ENCODE measurements at regions not wholly inside any gene's neighbourhood (a gene's known extent, or its start where the extent isn't known, plus 50 kb on each side); places are given as distances from the start of the nearest gene placed in this dataset.

DNA sequence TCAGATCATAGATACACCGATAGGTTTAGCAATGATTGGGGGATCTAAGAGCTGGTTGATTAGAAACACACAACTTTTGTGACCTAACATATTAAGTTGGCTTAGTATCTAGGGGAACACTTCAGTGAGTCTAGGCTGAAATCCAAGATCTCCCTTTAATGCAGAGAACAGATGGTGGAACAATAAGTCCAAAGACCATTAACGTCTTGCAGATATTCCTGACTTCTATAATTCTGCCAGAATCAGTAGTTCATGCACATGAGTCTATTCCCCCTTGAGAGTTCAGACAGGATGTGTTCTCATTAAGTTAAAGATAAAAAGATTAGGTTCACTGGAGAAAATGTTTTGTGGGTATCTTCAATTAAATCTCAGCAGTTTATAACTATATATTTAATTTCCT is 506.5 kb downstream of the TSN start:
- Mint-ChIP-seq H3K4me1 (no peaks in the 10 kb centered on the region), H3K9me3 (no peaks in the 10 kb centered on the region), H3K27me3 (no peaks in the 10 kb centered on the region), H3K4me3 (no peak overlapping the region), H3K27ac (no peak overlapping the region)
- DNase-seq: no peak
- no peak for ATAC-seq

DNA sequence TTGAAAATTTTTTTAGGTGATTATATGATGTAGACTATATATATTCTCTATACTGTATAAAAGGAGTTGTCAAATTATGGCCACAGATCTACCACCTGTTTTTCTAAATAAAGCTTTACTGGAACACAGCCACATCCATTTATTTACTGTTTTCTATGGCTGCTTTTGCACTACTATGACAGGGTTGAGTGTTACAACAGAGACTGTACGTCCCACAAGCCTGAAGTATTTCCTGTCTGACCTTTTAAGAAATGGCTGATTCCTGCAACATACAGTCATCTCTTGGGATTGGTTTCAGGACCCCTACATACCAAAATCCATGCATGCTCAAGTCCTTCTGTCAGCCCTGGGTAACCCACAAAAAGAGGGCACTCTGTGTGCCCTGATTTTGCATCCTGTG is 508.3 kb downstream of the TSN start:
- Mint-ChIP-seq H3K27ac (no peak overlapping the region), H3K4me3 (no peak overlapping the region), H3K4me1 (no peaks in the 10 kb centered on the region), H3K9me3 (no peaks in the 10 kb centered on the region), H3K27me3 (no peaks in the 10 kb centered on the region)
- DNase-seq (no peak), ATAC-seq (no peak)

DNA sequence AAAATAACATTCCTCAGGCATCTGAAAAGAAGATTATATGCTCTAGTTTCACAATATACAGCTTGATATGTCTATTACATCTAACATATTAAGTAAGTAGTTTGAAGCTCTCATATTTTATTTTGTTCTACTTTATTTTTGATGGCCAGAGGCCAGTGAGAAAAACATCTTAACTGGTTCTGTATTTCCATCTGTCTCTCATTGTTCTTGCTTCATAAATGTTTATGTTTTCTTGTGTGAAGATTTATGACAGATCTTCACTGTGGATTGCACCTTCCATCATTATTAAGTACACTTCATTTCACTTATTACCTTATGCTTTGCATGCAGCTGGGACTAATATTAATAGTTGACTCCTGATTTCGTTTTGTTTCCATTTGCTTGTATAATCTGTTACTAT is 511.2 kb downstream of the TSN start:
- no peak for ATAC-seq
- Mint-ChIP-seq H3K4me1 (no peaks in the 10 kb centered on the region), H3K9me3 (no peaks in the 10 kb centered on the region), H3K27ac (no peak overlapping the region), H3K27me3 (no peaks in the 10 kb centered on the region), H3K4me3 (no peak overlapping the region)
- no peak for DNase-seq

DNA sequence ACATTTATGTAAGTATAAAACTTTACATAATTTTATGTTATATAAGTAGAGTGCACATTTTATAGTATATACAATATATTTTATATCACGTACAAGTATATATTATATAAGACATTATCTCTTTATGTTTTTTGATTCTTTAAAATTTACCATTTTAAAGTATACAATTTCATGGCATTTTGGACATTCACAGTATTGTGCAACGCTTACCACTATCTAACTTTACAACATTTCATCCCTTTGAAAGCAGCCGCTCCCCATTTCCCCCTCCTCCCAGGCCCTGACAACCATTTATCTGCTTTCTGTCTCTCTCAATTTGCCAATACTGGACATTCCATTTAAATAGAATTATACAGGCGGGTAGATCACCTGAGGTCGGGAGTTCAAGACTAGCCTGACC is 512.5 kb downstream of the TSN start:
- ATAC-seq (no peak), DNase-seq (no peak)
- no peak overlapping the region for H3K27ac Mint-ChIP-seq
- H3K27me3 Mint-ChIP-seq: no peaks in the 10 kb centered on the region
- H3K9me3 Mint-ChIP-seq: no peaks in the 10 kb centered on the region
- no peak overlapping the region for H3K4me3 Mint-ChIP-seq
- no peaks in the 10 kb centered on the region for H3K4me1 Mint-ChIP-seq

DNA sequence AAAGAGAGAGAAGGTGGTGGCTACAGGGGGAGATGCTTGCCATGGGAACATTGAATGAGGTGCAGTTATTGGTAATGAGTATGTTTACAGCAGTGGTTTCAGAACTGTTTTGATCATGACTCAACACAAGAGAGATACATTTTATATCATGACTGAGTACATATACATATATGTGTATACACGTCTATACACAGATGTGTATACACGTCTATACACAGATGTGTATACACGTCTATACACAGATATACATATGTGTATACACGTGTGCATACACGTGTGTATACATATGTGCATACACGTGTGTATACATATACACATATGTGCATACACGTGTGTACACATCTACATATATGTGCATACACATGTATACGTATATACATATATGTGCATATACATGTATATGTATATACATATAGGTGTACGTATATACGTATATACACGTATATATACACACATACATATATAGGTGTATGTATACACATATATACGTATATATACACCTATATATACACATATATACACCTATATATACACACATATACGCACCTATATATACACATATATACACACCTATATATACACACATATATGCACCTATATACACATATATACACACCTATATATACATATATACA is 518.5 kb downstream of the TSN start:
- Mint-ChIP-seq H3K4me3 (no peak overlapping the region), H3K27me3 (no peaks in the 10 kb centered on the region), H3K9me3 (peaks cover 0 to 7% of the 10 kb centered on the region in 2 donors), H3K4me1 (no peaks in the 10 kb centered on the region), H3K27ac (no peak overlapping the region)
- no peak for DNase-seq
- no peak for ATAC-seq

DNA sequence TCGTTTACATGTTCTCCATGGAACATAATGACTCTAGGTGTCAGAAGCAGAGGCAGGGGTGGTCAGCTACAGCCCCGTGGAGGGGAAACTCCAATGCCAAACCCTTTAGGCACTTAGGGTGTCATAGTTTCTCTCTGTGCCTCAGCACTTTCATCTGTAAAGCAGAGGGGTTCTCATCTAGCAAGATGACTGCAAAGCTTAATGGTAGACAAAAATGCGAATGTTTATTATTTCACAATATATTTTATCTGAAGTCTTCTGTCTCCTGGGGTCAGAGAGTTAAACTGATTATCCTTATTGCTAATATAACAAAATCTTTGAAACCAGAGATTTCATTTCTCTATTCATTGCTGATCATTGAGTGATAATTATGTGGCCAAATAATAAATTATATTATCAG is 522.5 kb downstream of the TSN start:
- Mint-ChIP-seq H3K4me1 (no peaks in the 10 kb centered on the region), H3K9me3 (peaks cover 5 to 7% of the 10 kb centered on the region in 2 donors), H3K27ac (no peak overlapping the region), H3K27me3 (no peaks in the 10 kb centered on the region), H3K4me3 (no peak overlapping the region)
- DNase-seq (no peak), ATAC-seq (no peak)

DNA sequence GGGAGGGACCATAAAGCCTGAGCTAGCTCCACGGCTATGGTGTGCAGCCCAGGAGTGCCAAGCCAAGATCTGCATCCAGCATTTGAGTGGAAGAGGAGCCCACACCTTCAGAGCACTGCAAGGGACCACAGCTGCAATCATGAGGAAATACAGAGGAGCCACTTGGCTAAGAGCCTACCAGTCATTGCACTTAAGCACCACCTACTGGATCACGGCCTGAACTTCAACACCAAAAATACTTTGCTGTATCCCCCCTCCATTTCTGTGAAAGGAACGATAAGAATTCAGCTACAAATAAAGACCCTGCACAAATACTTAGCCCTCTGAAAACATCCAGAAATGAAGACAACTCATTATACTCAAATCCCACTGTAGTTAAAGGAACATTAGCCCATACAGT is 545.3 kb downstream of the TSN start:
- Mint-ChIP-seq H3K27ac (no peak overlapping the region), H3K4me3 (no peak overlapping the region), H3K9me3 (peaks cover 16 to 35% of the 10 kb centered on the region in 2 donors), H3K4me1 (no peaks in the 10 kb centered on the region), H3K27me3 (no peaks in the 10 kb centered on the region)
- DNase-seq (no peak), ATAC-seq (no peak)

DNA sequence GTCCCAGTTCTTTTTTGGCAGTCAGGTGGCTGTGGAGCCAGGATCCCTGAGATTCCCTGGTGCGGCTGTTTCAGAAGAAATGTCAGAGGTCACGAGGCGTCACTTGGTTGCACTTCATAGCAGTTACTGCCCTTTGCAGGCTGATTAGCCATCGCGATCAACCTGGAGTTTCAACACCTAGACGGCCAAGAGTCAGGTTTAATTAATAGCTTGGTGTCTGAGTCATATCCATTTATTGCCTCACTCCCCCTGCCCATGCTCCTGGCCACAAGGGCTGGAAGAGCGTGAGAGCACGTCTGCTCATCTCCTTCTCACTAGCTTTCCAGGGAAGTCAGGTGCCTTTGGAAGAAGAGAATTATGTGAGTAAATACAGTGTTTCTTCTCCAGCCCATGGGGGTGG is 552.3 kb downstream of the TSN start:
- Mint-ChIP-seq H3K4me1 (no peaks in the 10 kb centered on the region), H3K9me3 (peaks cover 6 to 12% of the 10 kb centered on the region in 2 donors), H3K4me3 (no peak overlapping the region), H3K27me3 (no peaks in the 10 kb centered on the region), H3K27ac (no peak overlapping the region)
- ATAC-seq (no peak), DNase-seq (no peak)

DNA sequence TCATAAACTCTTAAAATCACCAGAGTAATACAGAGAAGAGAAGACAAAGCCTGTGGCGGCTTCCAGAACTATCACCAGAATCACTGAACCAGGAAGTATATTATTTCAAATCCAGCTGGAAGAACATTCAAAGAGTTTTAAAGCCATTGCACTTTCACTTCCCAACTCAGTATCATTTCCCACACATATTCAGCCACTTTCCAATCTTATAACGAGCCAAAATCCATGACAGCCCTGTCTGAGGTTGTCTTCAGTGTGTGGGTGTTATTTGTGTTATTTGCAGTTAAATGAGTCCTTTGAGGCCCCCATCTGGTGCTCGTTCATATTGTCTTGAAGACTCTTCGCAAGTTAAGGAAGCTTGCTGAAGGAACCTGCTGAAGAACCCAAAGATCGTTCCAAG is 559.9 kb downstream of the TSN start:
- ATAC-seq (no peak), DNase-seq (no peak)
- no peak overlapping the region for H3K27ac Mint-ChIP-seq
- no peak overlapping the region for H3K4me3 Mint-ChIP-seq
- no peaks in the 10 kb centered on the region for H3K27me3 Mint-ChIP-seq
- H3K4me1 Mint-ChIP-seq: no peaks in the 10 kb centered on the region
- peaks cover 0 to 9% of the 10 kb centered on the region in 2 donors for H3K9me3 Mint-ChIP-seq

DNA sequence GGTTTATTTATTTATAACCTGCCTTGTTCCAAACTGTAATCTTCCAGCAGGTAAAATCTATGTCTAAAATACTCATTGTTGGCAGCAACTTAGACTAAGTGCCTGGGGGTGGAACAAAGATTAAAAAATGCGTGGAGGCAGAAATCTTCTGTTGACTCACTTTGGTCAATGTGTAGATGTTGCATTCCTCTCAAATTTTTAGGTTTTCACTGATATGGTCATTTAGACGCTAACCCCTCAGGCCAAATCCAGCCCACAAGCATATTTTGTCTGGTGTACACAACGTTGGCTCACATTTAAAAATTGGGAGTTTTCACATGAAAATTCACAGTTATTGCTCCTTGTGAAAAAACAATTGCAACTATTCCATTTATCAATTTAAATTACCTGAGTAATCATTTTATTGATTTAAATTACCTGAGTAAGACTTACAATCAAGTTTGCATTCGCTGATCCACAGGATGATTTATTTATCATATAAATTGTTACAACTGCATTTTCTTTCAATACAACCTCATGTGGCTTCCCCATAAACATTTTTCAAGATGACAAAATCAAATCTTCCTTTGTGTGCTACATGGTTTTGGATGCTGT is 564.2 kb downstream of the TSN start:
- Mint-ChIP-seq H3K4me3 (no peak overlapping the region), H3K27me3 (no peaks in the 10 kb centered on the region), H3K9me3 (peaks cover 0 to 9% of the 10 kb centered on the region in 2 donors), H3K4me1 (no peaks in the 10 kb centered on the region), H3K27ac (no peak overlapping the region)
- DNase-seq: no peak
- no peak for ATAC-seq

DNA sequence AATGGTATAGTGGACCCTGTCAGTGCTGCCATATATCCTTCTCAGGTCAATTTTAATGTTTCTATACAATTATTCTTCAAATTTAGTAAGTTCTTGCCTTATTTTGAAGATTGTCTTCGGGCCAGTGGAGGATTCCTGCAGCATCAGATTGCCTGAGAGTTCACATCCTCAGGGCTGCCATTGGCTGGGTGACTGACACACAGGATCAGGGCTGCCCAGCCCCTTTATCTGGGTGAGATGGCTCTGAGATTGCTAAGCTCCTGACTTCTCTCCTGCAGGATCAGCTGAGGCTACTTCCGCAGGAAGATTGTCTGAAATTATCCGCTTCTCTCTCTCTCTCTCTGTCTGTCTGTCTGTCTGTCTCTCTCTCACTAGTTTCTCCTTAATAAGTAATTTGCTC is 567.4 kb downstream of the TSN start:
- H3K9me3 Mint-ChIP-seq: peaks cover 0 to 4% of the 10 kb centered on the region in 2 donors
- ATAC-seq: no peak
- H3K27ac Mint-ChIP-seq: no peak overlapping the region
- H3K4me3 Mint-ChIP-seq: no peak overlapping the region
- no peaks in the 10 kb centered on the region for H3K27me3 Mint-ChIP-seq
- no peaks in the 10 kb centered on the region for H3K4me1 Mint-ChIP-seq
- DNase-seq: no peak

DNA sequence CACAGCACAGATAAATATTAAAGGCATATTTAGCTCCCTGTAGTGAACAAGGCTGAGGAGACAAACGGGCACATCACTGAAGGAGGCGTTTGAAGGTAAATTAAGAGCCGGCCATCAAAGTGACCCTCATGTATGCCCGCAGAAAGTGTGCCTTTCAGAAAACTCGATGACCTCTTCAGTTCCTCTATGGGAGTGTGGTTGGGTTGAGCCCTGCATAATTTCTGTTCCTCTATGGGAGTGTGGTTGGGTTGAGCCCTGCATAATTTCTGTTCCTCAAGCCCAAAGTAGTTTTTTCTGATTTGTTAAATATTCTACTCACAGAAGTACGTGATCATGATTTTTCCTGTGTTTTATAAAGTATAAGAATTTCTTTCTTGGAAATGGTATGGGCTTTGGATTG is 568.5 kb downstream of the TSN start:
- no peak overlapping the region for H3K4me3 Mint-ChIP-seq
- no peaks in the 10 kb centered on the region for H3K9me3 Mint-ChIP-seq
- DNase-seq (no peak), ATAC-seq (no peak)
- no peak overlapping the region for H3K27ac Mint-ChIP-seq
- no peaks in the 10 kb centered on the region for H3K4me1 Mint-ChIP-seq
- no peaks in the 10 kb centered on the region for H3K27me3 Mint-ChIP-seq

DNA sequence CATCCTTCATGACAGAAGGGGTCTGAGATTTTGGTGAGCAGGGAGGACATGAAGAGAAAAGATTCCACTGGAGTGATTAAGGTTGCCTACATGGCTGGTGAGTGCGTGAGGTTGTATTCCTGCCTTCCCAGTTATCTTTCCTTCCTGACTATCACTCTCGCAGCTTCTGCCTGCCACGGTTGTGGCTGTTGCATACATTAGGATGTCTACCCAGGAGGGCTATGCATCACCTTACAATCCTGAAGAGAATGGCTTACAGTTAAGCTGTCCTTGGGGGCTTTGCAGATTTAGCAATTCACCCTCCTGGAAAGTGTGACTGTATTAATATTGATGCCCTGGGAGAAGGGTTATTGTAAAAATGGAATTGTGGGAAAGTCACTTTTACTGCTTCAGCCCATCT is 571.0 kb downstream of the TSN start:
- Mint-ChIP-seq H3K9me3 (no peaks in the 10 kb centered on the region), H3K27me3 (no peaks in the 10 kb centered on the region), H3K4me3 (no peak overlapping the region), H3K4me1 (no peaks in the 10 kb centered on the region), H3K27ac (no peak overlapping the region)
- ATAC-seq (no peak), DNase-seq (no peak)

DNA sequence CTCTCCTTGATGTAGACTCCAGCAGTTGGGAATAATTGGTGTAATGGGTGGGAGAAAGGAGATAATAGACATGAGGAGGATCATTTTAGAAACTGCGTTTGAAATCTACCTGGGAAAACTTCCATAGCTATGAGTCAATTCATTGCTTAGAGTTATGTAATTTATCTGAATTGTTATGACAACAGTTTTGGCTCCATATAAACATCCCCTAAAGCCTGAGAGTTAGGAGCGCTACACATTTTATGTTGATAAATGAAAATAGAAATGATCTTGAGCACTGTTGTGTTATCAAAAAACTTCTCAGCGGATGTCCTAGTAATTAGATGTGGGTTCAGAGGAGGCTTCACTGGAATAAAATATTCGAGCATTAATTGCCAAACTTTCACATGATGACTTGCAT is 573.4 kb downstream of the TSN start:
- Mint-ChIP-seq H3K27ac (no peak overlapping the region), H3K9me3 (no peaks in the 10 kb centered on the region), H3K27me3 (no peaks in the 10 kb centered on the region), H3K4me1 (no peaks in the 10 kb centered on the region), H3K4me3 (no peak overlapping the region)
- DNase-seq: no peak
- no peak for ATAC-seq

DNA sequence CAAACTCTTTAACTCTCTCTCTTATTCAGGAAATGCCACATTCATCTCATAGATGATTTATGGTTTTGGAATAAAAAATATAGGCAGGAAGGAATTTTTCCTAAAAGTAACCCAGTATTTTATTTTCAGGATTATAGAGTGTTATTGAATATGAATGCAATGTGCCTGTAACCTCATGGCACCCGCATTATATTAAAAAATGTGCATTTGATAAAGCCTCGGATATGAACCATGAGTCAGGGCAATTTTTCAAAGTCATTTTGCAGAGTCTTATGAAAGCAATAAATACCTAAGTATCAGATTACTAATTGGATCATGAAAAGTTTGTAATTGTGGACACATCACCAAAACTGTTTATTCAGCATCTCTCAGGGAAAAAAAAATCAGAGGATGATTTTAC is 573.8 kb downstream of the TSN start:
- Mint-ChIP-seq H3K4me3 (no peak overlapping the region), H3K27ac (no peak overlapping the region), H3K9me3 (no peaks in the 10 kb centered on the region), H3K4me1 (no peaks in the 10 kb centered on the region), H3K27me3 (no peaks in the 10 kb centered on the region)
- DNase-seq: no peak
- ATAC-seq: no peak

DNA sequence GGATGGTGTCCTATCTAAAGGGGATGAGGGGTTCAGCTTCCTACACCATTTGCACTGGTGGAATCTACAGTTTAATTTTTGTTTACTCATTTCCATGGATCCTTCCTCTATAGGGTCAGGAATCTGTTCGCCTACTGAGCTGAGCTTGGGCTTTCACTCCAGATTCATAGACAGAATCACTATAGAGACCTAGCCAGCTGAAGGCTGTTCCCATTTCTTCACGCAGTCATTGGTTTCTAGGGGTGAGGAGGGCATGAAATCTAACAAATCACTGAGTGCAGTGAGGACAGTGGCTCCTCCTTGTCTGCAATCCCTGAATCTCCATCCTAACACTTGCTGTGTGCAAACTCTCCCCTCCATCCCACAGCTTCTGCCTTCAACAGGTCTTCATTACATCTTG is 578.5 kb downstream of the TSN start:
- Mint-ChIP-seq H3K4me3 (no peak overlapping the region), H3K27me3 (no peaks in the 10 kb centered on the region), H3K9me3 (no peaks in the 10 kb centered on the region), H3K4me1 (no peaks in the 10 kb centered on the region), H3K27ac (no peak overlapping the region)
- DNase-seq (no peak), ATAC-seq (no peak)

DNA sequence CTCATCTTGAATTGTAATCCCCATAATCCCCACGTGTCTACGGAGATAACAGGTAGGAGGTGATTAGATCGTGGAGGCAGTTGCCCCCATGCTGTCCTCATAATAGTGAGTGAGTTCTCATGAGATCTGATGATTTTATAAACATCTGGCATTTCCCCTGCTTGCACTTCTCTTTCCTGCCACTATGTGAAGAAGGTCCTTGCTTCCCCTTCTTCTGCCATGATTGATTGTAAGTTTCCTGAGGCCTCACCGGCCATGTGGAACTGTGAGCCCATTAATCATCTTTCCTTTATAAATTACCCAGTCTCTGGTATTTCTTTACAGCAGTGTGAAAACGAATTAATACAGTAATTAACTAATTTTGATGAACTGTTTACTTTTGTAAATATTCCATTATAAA is 582.5 kb downstream of the TSN start:
- no peak for ATAC-seq
- Mint-ChIP-seq H3K27me3 (no peaks in the 10 kb centered on the region), H3K9me3 (no peaks in the 10 kb centered on the region), H3K27ac (no peak overlapping the region), H3K4me3 (no peak overlapping the region), H3K4me1 (no peaks in the 10 kb centered on the region)
- no peak for DNase-seq

Measured in stimulated activated naive CD8-positive, alpha-beta T cell treated with anti-CD3 and anti-CD28 coated beads, Interleukin-15, amount 100 ng/mL, for 72 hours (primary cell).